Stomach (tissue), 8 donors: ENCODE measurements at regions not wholly inside any gene's neighbourhood (a gene's known extent, or its start where the extent isn't known, plus 50 kb on each side); places are given as distances from the start of the nearest gene placed in this dataset.

ENCODE experiments used
- DNase-seq, 2 donors: peaks; one replicate each; pipeline versions ENCODE4 v3.0.0 to v3.0.0-alpha.2; 2013 to 2019
- H3K27ac ChIP-seq, 5 donors: fragments of 200-600 bp in 4 of 5; sonication (generic) in 4 of 5; one replicate each; pipeline ENCODE4 v1.5.1; 2013 to 2019; ENCODE audit warnings: mild to moderate bottlenecking in 1 of 5, moderate library complexity in 1 of 5
- H3K27me3 ChIP-seq, 3 donors: fragments of 200-600 bp; sonication (generic); one replicate each; pipeline ENCODE4 v1.5.1; 2017 to 2019; ENCODE audit warnings: mixed run types in 1 of 3
- H3K36me3 ChIP-seq, 4 donors: fragments of 200-600 bp; sonication (generic); 1 replicate in 3 of 4; 2 replicates in 1 of 4; pipeline ENCODE4 v1.5.1; 2016 to 2019
- H3K4me1 ChIP-seq, 4 donors: fragments of 200-600 bp; sonication (generic); one replicate each; pipeline ENCODE4 v1.5.1; 2016 to 2019
- H3K4me3 ChIP-seq, 4 donors: fragments of 200-600 bp; sonication (generic) in 3 of 4; one replicate each; pipeline ENCODE4 v1.5.1; 2016 to 2019; ENCODE audit warnings: mild to moderate bottlenecking in 1 of 4
- H3K9me3 ChIP-seq, 4 donors: fragments of 200-600 bp; sonication (generic); one replicate each; pipeline ENCODE4 v1.5.1; 2016 to 2019
- CTCF ChIP-seq, 7 experiments: fragments of 450-650 bp in 4 of 7; fragments of 200-600 bp in 3 of 7; sonication (generic) in 3 of 7; IDR thresholded peaks; one replicate each; pipeline ENCODE4 v1.5.1; 2016 to 2019; ENCODE audit warnings: antibody characterized with exemption in 7 of 7, control low read depth in 2 of 7, mild to moderate bottlenecking in 1 of 7
- EP300 ChIP-seq: sonication (generic); formaldehyde crosslinking; IDR thresholded peaks from one replicate; pipeline ENCODE4 v1.6.1; 2017; ENCODE audit warnings: antibody characterized with exemption
- POLR2A ChIP-seq, 4 donors: fragments of 450-650 bp; IDR thresholded peaks; one replicate each; pipeline ENCODE4 v1.6.1; 2016; ENCODE audit warnings: antibody characterized with exemption in 4 of 4, control low read depth in 2 of 4, mild to moderate bottlenecking in 1 of 4, moderate library complexity in 1 of 4
- POLR2AphosphoS5 ChIP-seq, 3 donors: sonication (generic); formaldehyde crosslinking; IDR thresholded peaks; one replicate each; pipeline ENCODE4 v1.6.1; 2016; ENCODE audit warnings: antibody characterized with exemption in 3 of 3
- WGBS, 5 donors: extraction: QIAGEN DNeasy Blood & Tissue Kit in 3 of 5; methylation state at CpG; one replicate each; pipeline versions ENCODE4 v1.1.5 to v1.1.7; 2013 to 2018; 5-methylcytosine and 5-hydroxymethylcytosine counted together
- intact Hi-C: fragments of 100-400 bp; cut with DNase I; formaldehyde crosslinking; loops from one replicate; pipeline ENCODE4 v1.15.1; 2023; ENCODE audit warnings: low total_unique reads
- donor health status: healthy with polysubstance abuse.
- donor health status: Bipolar disorder and iron deficiency.
- donor health status: healthy.

GRCh38 chr10:129075927-129076326, 391.1 kb upstream of the MGMT start:
- intact Hi-C loops, result no loop called here
- H3K27me3 ChIP-seq, result no peaks in the 10 kb centered on the region
- H3K4me1 ChIP-seq, result peaks cover 0 to 4% (median 0%) of the 10 kb centered on the region in 4 donors
- WGBS, 5 donors, result 84 to 92% (median 88%) methylated on average over 11 of the region's 11 CpGs
- H3K4me3 ChIP-seq, result no peak overlapping the region
- DNase-seq, result no peak
- peaks cover 0 to 7% (median under 1%) of the 10 kb centered on the region in 4 donors for H3K9me3 ChIP-seq
- TF ChIP-seq POLR2AphosphoS5 (IDR thresholded peaks at IDR 0.05) (no peak), EP300 (no peak), POLR2A (IDR thresholded peaks at IDR 0.05) (no peak), CTCF (IDR thresholded peaks at IDR 0.05) (no peak)
- no peak overlapping the region for H3K27ac ChIP-seq
- H3K36me3 ChIP-seq, result no peaks in the 10 kb centered on the region

- 48 to 74% (median 66%) methylated on average over 3 of the region's 3 CpGs for WGBS, 5 donors
- intact Hi-C loops, result no loop called here
Measured at GRCh38 chr10:129078346-129078745, 388.7 kb upstream of the MGMT start.

GRCh38 chr10:129078746-129079145, 388.3 kb upstream of the MGMT start:
- no peaks in the 10 kb centered on the region for H3K27me3 ChIP-seq
- H3K4me1 ChIP-seq, result peaks cover 0 to 4% (median 0%) of the 10 kb centered on the region in 4 donors
- 63 to 81% (median 70%) methylated on average over 7 of the region's 7 CpGs for WGBS, 5 donors
- intact Hi-C loops, result no loop called here
- no peak overlapping the region for H3K27ac ChIP-seq
- TF ChIP-seq POLR2A (IDR thresholded peaks at IDR 0.05) (no peak), EP300 (no peak), POLR2AphosphoS5 (IDR thresholded peaks at IDR 0.05) (no peak), CTCF (IDR thresholded peaks at IDR 0.05) (no peak)
- H3K36me3 ChIP-seq, result no peaks in the 10 kb centered on the region
- H3K9me3 ChIP-seq, result peaks cover 0 to 7% (median 2%) of the 10 kb centered on the region in 4 donors
- no peak for DNase-seq
- H3K4me3 ChIP-seq, result no peak overlapping the region

More at GRCh38 chr10:129078346-129078745, 388.7 kb upstream of the MGMT start:
- Histone ChIP-seq H3K27ac (no peak overlapping the region), H3K27me3 (no peaks in the 10 kb centered on the region), H3K36me3 (no peaks in the 10 kb centered on the region), H3K4me1 (peaks cover 0 to 4% (median 0%) of the 10 kb centered on the region in 4 donors), H3K4me3 (no peak overlapping the region), H3K9me3 (peaks cover 0 to 7% (median 2%) of the 10 kb centered on the region in 4 donors)
- DNase-seq, result no peak
- no peak for TF ChIP-seq POLR2AphosphoS5 (IDR thresholded peaks at IDR 0.05)
- no peak for TF ChIP-seq POLR2A (IDR thresholded peaks at IDR 0.05)
- TF ChIP-seq CTCF (IDR thresholded peaks at IDR 0.05), result no peak
- no peak for TF ChIP-seq EP300

GRCh38 chr10:129079705-129080104, 387.3 kb upstream of the MGMT start:
- Histone ChIP-seq H3K27ac (no peak overlapping the region), H3K36me3 (no peaks in the 10 kb centered on the region), H3K27me3 (no peaks in the 10 kb centered on the region), H3K9me3 (peaks cover 0 to 11% (median 2%) of the 10 kb centered on the region in 4 donors), H3K4me3 (no peak overlapping the region), H3K4me1 (peaks cover 0 to 4% (median 0%) of the 10 kb centered on the region in 4 donors)
- peak in 1 of 2 donors; percentile 40 for DNase-seq
- no peak for TF ChIP-seq POLR2A (IDR thresholded peaks at IDR 0.05)
- 48 to 76% (median 56%) methylated on average over 3 of the region's 3 CpGs for WGBS, 5 donors
- intact Hi-C loops, result no loop called here

- Histone ChIP-seq H3K9me3 (peaks cover 0 to 6% (median 2%) of the 10 kb centered on the region in 4 donors), H3K4me1 (no peaks in the 10 kb centered on the region), H3K27ac (no peak overlapping the region), H3K27me3 (no peaks in the 10 kb centered on the region), H3K36me3 (no peaks in the 10 kb centered on the region), H3K4me3 (no peak overlapping the region)
- TF ChIP-seq POLR2AphosphoS5 (IDR thresholded peaks at IDR 0.05) (no peak), CTCF (IDR thresholded peaks at IDR 0.05) (no peak), EP300 (no peak), POLR2A (IDR thresholded peaks at IDR 0.05) (no peak)
- WGBS, 5 donors, result 68 to 86% (median 79%) methylated on average over 1 of the region's 1 CpG
- intact Hi-C loops, result no loop called here
- DNase-seq, result no peak
Measured at GRCh38 chr10:129085811-129086210, 381.2 kb upstream of the MGMT start.
